ENCODE measurements at regions not wholly inside any gene's neighbourhood (a gene's known extent, or its start where the extent isn't known, plus 50 kb on each side); places are given as distances from the start of the nearest gene placed in this dataset.

GRCh38 chr18:41237317-41237716 is 717.7 kb upstream of the PIK3C3 start:
- H3K27ac ChIP-seq = no peak overlapping the region
- ATAC-seq = no peak

GRCh38 chr18:41231681-41232080 is 723.4 kb upstream of the PIK3C3 start:
- Histone ChIP-seq H3K27ac (no peak overlapping the region), H3K4me1 (no peaks in the 10 kb centered on the region), H3K36me3 (no peaks in the 10 kb centered on the region), H3K9me3 (no peaks in the 10 kb centered on the region), H3K4me3 (no peak overlapping the region), H3K27me3 (no peaks in the 10 kb centered on the region)
- intact Hi-C loops (cut with DNase I) = no loop called here
- ATAC-seq = no peak
- TF ChIP-seq, protein P1, sequence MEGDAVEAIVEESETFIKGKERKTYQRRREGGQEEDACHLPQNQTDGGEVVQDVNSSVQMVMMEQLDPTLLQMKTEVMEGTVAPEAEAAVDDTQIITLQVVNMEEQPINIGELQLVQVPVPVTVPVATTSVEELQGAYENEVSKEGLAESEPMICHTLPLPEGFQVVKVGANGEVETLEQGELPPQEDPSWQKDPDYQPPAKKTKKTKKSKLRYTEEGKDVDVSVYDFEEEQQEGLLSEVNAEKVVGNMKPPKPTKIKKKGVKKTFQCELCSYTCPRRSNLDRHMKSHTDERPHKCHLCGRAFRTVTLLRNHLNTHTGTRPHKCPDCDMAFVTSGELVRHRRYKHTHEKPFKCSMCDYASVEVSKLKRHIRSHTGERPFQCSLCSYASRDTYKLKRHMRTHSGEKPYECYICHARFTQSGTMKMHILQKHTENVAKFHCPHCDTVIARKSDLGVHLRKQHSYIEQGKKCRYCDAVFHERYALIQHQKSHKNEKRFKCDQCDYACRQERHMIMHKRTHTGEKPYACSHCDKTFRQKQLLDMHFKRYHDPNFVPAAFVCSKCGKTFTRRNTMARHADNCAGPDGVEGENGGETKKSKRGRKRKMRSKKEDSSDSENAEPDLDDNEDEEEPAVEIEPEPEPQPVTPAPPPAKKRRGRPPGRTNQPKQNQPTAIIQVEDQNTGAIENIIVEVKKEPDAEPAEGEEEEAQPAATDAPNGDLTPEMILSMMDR (IDR thresholded peaks at IDR 0.05) = no peak
- TF ChIP-seq POLR2A (IDR thresholded peaks at IDR 0.05) = no peak
- WGBS (ENCODE audit: insufficient coverage, low coverage, low lambda C conversion rate, missing lambda C conversion rate) = 52% methylated on average over 3 of the region's 3 CpGs
- no peak for DNase-seq

More at GRCh38 chr18:41237317-41237716, 717.7 kb upstream of the PIK3C3 start:
- 54% methylated on average over 1 of the region's 1 CpG for WGBS (ENCODE audit: insufficient coverage, low coverage, low lambda C conversion rate, missing lambda C conversion rate)
- DNase-seq = no peak
- H3K36me3 ChIP-seq = no peaks in the 10 kb centered on the region
- H3K27me3 ChIP-seq = no peaks in the 10 kb centered on the region
- TF ChIP-seq, protein P1 (IDR thresholded peaks at IDR 0.05) = no peak
- no peak for TF ChIP-seq POLR2A (IDR thresholded peaks at IDR 0.05)
- H3K9me3 ChIP-seq = no peaks in the 10 kb centered on the region
- H3K4me3 ChIP-seq = no peak overlapping the region
- intact Hi-C loops (cut with DNase I) = no loop called here
- no peaks in the 10 kb centered on the region for H3K4me1 ChIP-seq

GRCh38 chr18:41227993-41228392 is 727.0 kb upstream of the PIK3C3 start:
- ATAC-seq (no peak), DNase-seq (no peak)
- Histone ChIP-seq H3K27me3 (no peaks in the 10 kb centered on the region), H3K27ac (no peak overlapping the region), H3K4me1 (no peaks in the 10 kb centered on the region), H3K4me3 (no peak overlapping the region), H3K36me3 (no peaks in the 10 kb centered on the region), H3K9me3 (no peaks in the 10 kb centered on the region)
- TF ChIP-seq, protein P1 (IDR thresholded peaks at IDR 0.05) = no peak
- TF ChIP-seq POLR2A (IDR thresholded peaks at IDR 0.05) = no peak
- 39% methylated on average over 1 of the region's 1 CpG for WGBS (ENCODE audit: insufficient coverage, low coverage, low lambda C conversion rate, missing lambda C conversion rate)
- intact Hi-C loops (cut with DNase I) = no loop called here

DNA sequence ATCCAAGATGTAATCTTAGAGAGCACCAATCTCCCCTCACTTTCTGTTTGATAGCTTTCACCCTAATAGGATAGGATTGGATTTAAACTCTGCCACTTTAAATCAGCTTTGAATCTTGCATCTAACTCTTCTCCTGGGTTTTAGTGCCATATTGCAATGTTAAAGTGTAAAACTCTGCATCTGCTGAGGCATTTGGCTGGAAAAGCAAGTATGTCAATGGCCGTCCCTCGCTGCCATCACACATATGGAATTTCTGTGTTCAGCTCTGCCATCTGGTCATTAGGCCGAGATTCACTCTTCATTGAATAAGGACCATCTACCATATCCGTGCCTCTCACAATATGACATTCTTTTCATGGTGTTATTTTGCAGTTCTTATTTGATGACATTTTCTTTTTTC is 728.1 kb upstream of the PIK3C3 start:
- H3K4me3 ChIP-seq = no peak overlapping the region
- DNase-seq (no peak), ATAC-seq (no peak)
- intact Hi-C loops (cut with DNase I) = no loop called here
- H3K27ac ChIP-seq = no peak overlapping the region
- H3K4me1 ChIP-seq = no peaks in the 10 kb centered on the region
- no peaks in the 10 kb centered on the region for H3K9me3 ChIP-seq
- WGBS (ENCODE audit: insufficient coverage, low coverage, low lambda C conversion rate, missing lambda C conversion rate) = 73% methylated on average over 4 of the region's 4 CpGs
- no peaks in the 10 kb centered on the region for H3K27me3 ChIP-seq
- TF ChIP-seq, protein P1 (IDR thresholded peaks at IDR 0.05) = no peak
- TF ChIP-seq POLR2A (IDR thresholded peaks at IDR 0.05) = no peak
- no peaks in the 10 kb centered on the region for H3K36me3 ChIP-seq

- DNase-seq = no peak
Measured at GRCh38 chr18:41226186-41226585, 728.8 kb upstream of the PIK3C3 start.

More at GRCh38 chr18:41226186-41226585, 728.8 kb upstream of the PIK3C3 start:
- no peak overlapping the region for H3K4me3 ChIP-seq
- no peaks in the 10 kb centered on the region for H3K9me3 ChIP-seq
- no peak for TF ChIP-seq POLR2A (IDR thresholded peaks at IDR 0.05)
- TF ChIP-seq, protein P1 (IDR thresholded peaks at IDR 0.05) = no peak
- no peak for ATAC-seq
- no peaks in the 10 kb centered on the region for H3K36me3 ChIP-seq
- intact Hi-C loops (cut with DNase I) = no loop called here
- H3K4me1 ChIP-seq = no peaks in the 10 kb centered on the region
- H3K27me3 ChIP-seq = no peaks in the 10 kb centered on the region
- 83% methylated on average over 1 of the region's 1 CpG for WGBS (ENCODE audit: insufficient coverage, low coverage, low lambda C conversion rate, missing lambda C conversion rate)
- H3K27ac ChIP-seq = no peak overlapping the region
